Gastrocnemius medialis (tissue), 4 donors: ENCODE measurements at regions not wholly inside any gene's neighbourhood (a gene's known extent, or its start where the extent isn't known, plus 50 kb on each side); places are given as distances from the start of the nearest gene placed in this dataset.

Source experiments
- POLR2A ChIP-seq, 2 donors: fragments of 450-650 bp; IDR thresholded peaks; one replicate each; pipeline ENCODE4 v1.6.1; 2017; ENCODE audit warnings: antibody characterized with exemption in 2 of 2, mild to moderate bottlenecking in 2 of 2, moderate library complexity in 2 of 2
- TF ChIP-seq, protein P1 (sequence below), 5 experiments: fragments of 450-650 bp in 3 of 5; fragments of 200-600 bp in 2 of 5; sonication (generic) in 2 of 5; IDR thresholded peaks in 4 of 5; conservative IDR thresholded peaks in 1 of 5; 1 replicate in 4 of 5; 2 replicates in 1 of 5; pipeline ENCODE4 v1.5.1; 2016 to 2019; ENCODE audit warnings: antibody characterized with exemption in 5 of 5, mild to moderate bottlenecking in 3 of 5, moderate library complexity in 3 of 5

DNA sequence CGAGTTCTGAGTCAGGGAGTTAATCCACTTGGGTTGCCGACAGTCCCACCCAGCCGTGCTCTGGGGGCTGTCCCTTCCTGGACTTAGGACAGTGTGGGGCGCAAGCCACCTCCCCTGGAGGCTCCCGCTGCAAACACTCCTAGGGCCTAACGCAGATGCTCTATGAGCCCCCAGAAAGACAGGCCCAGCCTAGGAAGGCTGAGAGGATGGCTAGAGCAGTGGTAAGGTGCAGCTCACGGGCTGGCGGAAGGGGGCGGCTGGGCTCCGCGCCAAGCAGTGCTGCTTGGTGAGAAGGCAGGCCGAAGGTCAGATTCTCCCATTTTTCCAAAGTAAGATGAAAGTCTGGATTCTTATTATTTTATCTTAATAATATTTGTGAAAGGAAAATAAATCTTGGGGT lies 84.6 kb upstream of the ALDH1L1 start:
- TF ChIP-seq, protein P1, sequence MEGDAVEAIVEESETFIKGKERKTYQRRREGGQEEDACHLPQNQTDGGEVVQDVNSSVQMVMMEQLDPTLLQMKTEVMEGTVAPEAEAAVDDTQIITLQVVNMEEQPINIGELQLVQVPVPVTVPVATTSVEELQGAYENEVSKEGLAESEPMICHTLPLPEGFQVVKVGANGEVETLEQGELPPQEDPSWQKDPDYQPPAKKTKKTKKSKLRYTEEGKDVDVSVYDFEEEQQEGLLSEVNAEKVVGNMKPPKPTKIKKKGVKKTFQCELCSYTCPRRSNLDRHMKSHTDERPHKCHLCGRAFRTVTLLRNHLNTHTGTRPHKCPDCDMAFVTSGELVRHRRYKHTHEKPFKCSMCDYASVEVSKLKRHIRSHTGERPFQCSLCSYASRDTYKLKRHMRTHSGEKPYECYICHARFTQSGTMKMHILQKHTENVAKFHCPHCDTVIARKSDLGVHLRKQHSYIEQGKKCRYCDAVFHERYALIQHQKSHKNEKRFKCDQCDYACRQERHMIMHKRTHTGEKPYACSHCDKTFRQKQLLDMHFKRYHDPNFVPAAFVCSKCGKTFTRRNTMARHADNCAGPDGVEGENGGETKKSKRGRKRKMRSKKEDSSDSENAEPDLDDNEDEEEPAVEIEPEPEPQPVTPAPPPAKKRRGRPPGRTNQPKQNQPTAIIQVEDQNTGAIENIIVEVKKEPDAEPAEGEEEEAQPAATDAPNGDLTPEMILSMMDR (IDR thresholded peaks at IDR 0.05 in 4 of 5, conservative IDR thresholded peaks at IDR 0.05 in 1 of 5): no peak
- no peak for TF ChIP-seq POLR2A (IDR thresholded peaks at IDR 0.05)
